ENCODE measurements at regions not wholly inside any gene's neighbourhood (a gene's known extent, or its start where the extent isn't known, plus 50 kb on each side); places are given as distances from the start of the nearest gene placed in this dataset.

GRCh38 chr18:50454387-50454988 lies 79.6 kb downstream of the SKA1 start:
- TF ChIP-seq PATZ1 (CRISPR knock-in tag; IDR thresholded peaks at IDR 0.05; ENCODE audit: borderline replicate concordance): no peak
- ATAC-seq: no peak

- TF ChIP-seq ZFP3 (CRISPR knock-in tag; IDR thresholded peaks at IDR 0.05): no peak
- TF ChIP-seq PPARA (CRISPR knock-in tag; IDR thresholded peaks at IDR 0.05; ENCODE audit: borderline replicate concordance): no peak
- no peak for TF ChIP-seq SNAI2 (CRISPR knock-in tag; IDR thresholded peaks at IDR 0.05)
- TF ChIP-seq ZNF565 (CRISPR knock-in tag; conservative IDR thresholded peaks at IDR 0.05; ENCODE audit: low read depth): no peak
- no peak for TF ChIP-seq ISL1 (CRISPR knock-in tag; IDR thresholded peaks at IDR 0.05)
- TF ChIP-seq ZC3H10 (CRISPR knock-in tag; IDR thresholded peaks at IDR 0.05): no peak
- TF ChIP-seq CSDC2 (CRISPR knock-in tag; IDR thresholded peaks at IDR 0.05): no peak
- no peak for TF ChIP-seq GLIS3 (CRISPR knock-in tag; IDR thresholded peaks at IDR 0.05)
- TF ChIP-seq BACH2 (CRISPR knock-in tag; IDR thresholded peaks at IDR 0.05; ENCODE audit: borderline replicate concordance): no peak
- TF ChIP-seq CREB5 (CRISPR knock-in tag; IDR thresholded peaks at IDR 0.05; ENCODE audit: low read depth): no peak
- TF ChIP-seq ZNF8 (CRISPR knock-in tag; IDR thresholded peaks at IDR 0.05): no peak
- no peak for TF ChIP-seq TOX (CRISPR knock-in tag; IDR thresholded peaks at IDR 0.05; ENCODE audit: borderline replicate concordance)
- ATAC-seq: no peak
These were observed 81.4 kb downstream of the SKA1 start for GRCh38 chr18:50456285-50456684.

- TF ChIP-seq ZFP3 (CRISPR knock-in tag; IDR thresholded peaks at IDR 0.05): no peak
- no peak for TF ChIP-seq CREB5 (CRISPR knock-in tag; IDR thresholded peaks at IDR 0.05; ENCODE audit: low read depth)
- no peak for TF ChIP-seq ISL1 (CRISPR knock-in tag; IDR thresholded peaks at IDR 0.05)
- TF ChIP-seq PPARA (CRISPR knock-in tag; IDR thresholded peaks at IDR 0.05; ENCODE audit: borderline replicate concordance): no peak
- no peak for TF ChIP-seq SNAI2 (CRISPR knock-in tag; IDR thresholded peaks at IDR 0.05)
- no peak for TF ChIP-seq ESRRG (CRISPR knock-in tag; IDR thresholded peaks at IDR 0.05)
- no peak for TF ChIP-seq ZNF565 (CRISPR knock-in tag; conservative IDR thresholded peaks at IDR 0.05; ENCODE audit: low read depth)
- ATAC-seq: no peak
These were observed 82.8 kb downstream of the SKA1 start for GRCh38 chr18:50457639-50458038.

GRCh38 chr18:50458366-50458765 lies 83.5 kb downstream of the SKA1 start:
- TF ChIP-seq PPARA (CRISPR knock-in tag; IDR thresholded peaks at IDR 0.05; ENCODE audit: borderline replicate concordance) (no peak), PATZ1 (CRISPR knock-in tag; IDR thresholded peaks at IDR 0.05; ENCODE audit: borderline replicate concordance) (no peak), ISL1 (CRISPR knock-in tag; IDR thresholded peaks at IDR 0.05) (no peak), ZNF70 (CRISPR knock-in tag; IDR thresholded peaks at IDR 0.05) (no peak), ZFP3 (CRISPR knock-in tag; IDR thresholded peaks at IDR 0.05) (no peak), TSHZ2 (CRISPR knock-in tag; IDR thresholded peaks at IDR 0.05) (no peak)
- ATAC-seq: no peak

GRCh38 chr18:50458796-50459195 lies 84.0 kb downstream of the SKA1 start:
- no peak for ATAC-seq
- TF ChIP-seq POU6F1 (CRISPR knock-in tag; IDR thresholded peaks at IDR 0.05; ENCODE audit: borderline replicate concordance, low read depth) (no peak), PATZ1 (CRISPR knock-in tag; IDR thresholded peaks at IDR 0.05; ENCODE audit: borderline replicate concordance) (no peak), RARB (CRISPR knock-in tag; IDR thresholded peaks at IDR 0.05) (no peak), ZC3H10 (CRISPR knock-in tag; IDR thresholded peaks at IDR 0.05) (no peak), ZFP3 (CRISPR knock-in tag; IDR thresholded peaks at IDR 0.05) (no peak), PPARA (CRISPR knock-in tag; IDR thresholded peaks at IDR 0.05; ENCODE audit: borderline replicate concordance) (no peak), ZNF565 (CRISPR knock-in tag; conservative IDR thresholded peaks at IDR 0.05; ENCODE audit: low read depth) (no peak), ISL1 (CRISPR knock-in tag; IDR thresholded peaks at IDR 0.05) (no peak), BACH2 (CRISPR knock-in tag; IDR thresholded peaks at IDR 0.05; ENCODE audit: borderline replicate concordance) (no peak), ARNTL (CRISPR knock-in tag; IDR thresholded peaks at IDR 0.05; ENCODE audit: borderline replicate concordance, low read depth) (no peak), ZNF70 (CRISPR knock-in tag; IDR thresholded peaks at IDR 0.05) (no peak), TOX (CRISPR knock-in tag; IDR thresholded peaks at IDR 0.05; ENCODE audit: borderline replicate concordance) (no peak), GLIS3 (CRISPR knock-in tag; IDR thresholded peaks at IDR 0.05) (no peak), ZNF8 (CRISPR knock-in tag; IDR thresholded peaks at IDR 0.05) (no peak)
